Adrenal gland (tissue), 9 donors: ENCODE measurements at regions not wholly inside any gene's neighbourhood (a gene's known extent, or its start where the extent isn't known, plus 50 kb on each side); places are given as distances from the start of the nearest gene placed in this dataset.

Experiments used
- DNase-seq, 7 donors: peaks; one replicate each; pipeline ENCODE4 v3.0.0-alpha.2; 2019 to 2020
- H3K27ac ChIP-seq, 5 donors: fragments of 200-600 bp; sonication (generic) in 4 of 5; 1 replicate in 3 of 5; 2 replicates in 2 of 5; pipeline versions ENCODE4 v1.5.1 to v1.8.0; 2016 to 2020; ENCODE audit warnings: mild to moderate bottlenecking in 1 of 5
- H3K27me3 ChIP-seq: fragments of 200-600 bp; 2 replicates; pipeline ENCODE4 v1.8.0; 2021
- H3K36me3 ChIP-seq, 2 donors: fragments of 200-600 bp; replicated peaks in 1 of 2; 1 replicate in 1 of 2; 2 replicates in 1 of 2; pipeline versions ENCODE4 v1.5.1 to v1.8.0; 2018 to 2022
- H3K4me1 ChIP-seq, 2 donors: fragments of 200-600 bp; replicated peaks in 1 of 2; 1 replicate in 1 of 2; 2 replicates in 1 of 2; pipeline versions ENCODE4 v1.5.1 to v1.8.0; 2018 to 2021
- H3K4me3 ChIP-seq, 4 donors: fragments of 200-600 bp; sonication (generic) in 3 of 4; one replicate each; pipeline ENCODE4 v1.5.1; 2016 to 2018
- H3K9me3 ChIP-seq, 3 donors: fragments of 200-600 bp; sonication (generic) in 1 of 3; replicated peaks in 1 of 3; 1 replicate in 2 of 3; 2 replicates in 1 of 3; pipeline versions ENCODE4 v1.5.1 to v1.8.0; 2016 to 2021
- POLR2A ChIP-seq, 2 donors: fragments of 450-650 bp; IDR thresholded peaks; one replicate each; pipeline ENCODE4 v1.6.1; 2017; ENCODE audit warnings: antibody characterized with exemption in 2 of 2, mild to moderate bottlenecking in 2 of 2, moderate library complexity in 1 of 2
- WGBS, 4 donors: extraction: QIAGEN DNeasy Blood & Tissue Kit in 2 of 4; methylation state at CpG; one replicate each; pipeline versions ENCODE4 v1.1.5 to v1.1.7; 2013 to 2017; 5-methylcytosine and 5-hydroxymethylcytosine counted together
- intact Hi-C, 2 donors: fragments of 100-400 bp; cut with DNase I; formaldehyde crosslinking; loops; one replicate each; pipeline versions ENCODE4 v1.14.1 to v1.15.0; 2022 to 2023
- TF ChIP-seq, protein P1 (sequence below), 6 experiments: fragments of 450-650 bp in 4 of 6; fragments of 200-600 bp in 2 of 6; sonication (generic) in 1 of 6; IDR thresholded peaks; 1 replicate in 5 of 6; 2 replicates in 1 of 6; pipeline versions ENCODE4 v1.5.1 to v1.8.0; 2016 to 2021; ENCODE audit warnings: antibody characterized with exemption in 6 of 6, mild to moderate bottlenecking in 2 of 6, moderate library complexity in 1 of 6
- donor health status: healthy with polysubstance abuse.
- donor health status: Bipolar disorder and iron deficiency.
- donor health status: DM: yes; HTN: yes; CAD: no.
- donor health status: DM: no; HTN: no; CAD: no.
- donor health status: DM: no; HTN: no; CAD: no.

DNA sequence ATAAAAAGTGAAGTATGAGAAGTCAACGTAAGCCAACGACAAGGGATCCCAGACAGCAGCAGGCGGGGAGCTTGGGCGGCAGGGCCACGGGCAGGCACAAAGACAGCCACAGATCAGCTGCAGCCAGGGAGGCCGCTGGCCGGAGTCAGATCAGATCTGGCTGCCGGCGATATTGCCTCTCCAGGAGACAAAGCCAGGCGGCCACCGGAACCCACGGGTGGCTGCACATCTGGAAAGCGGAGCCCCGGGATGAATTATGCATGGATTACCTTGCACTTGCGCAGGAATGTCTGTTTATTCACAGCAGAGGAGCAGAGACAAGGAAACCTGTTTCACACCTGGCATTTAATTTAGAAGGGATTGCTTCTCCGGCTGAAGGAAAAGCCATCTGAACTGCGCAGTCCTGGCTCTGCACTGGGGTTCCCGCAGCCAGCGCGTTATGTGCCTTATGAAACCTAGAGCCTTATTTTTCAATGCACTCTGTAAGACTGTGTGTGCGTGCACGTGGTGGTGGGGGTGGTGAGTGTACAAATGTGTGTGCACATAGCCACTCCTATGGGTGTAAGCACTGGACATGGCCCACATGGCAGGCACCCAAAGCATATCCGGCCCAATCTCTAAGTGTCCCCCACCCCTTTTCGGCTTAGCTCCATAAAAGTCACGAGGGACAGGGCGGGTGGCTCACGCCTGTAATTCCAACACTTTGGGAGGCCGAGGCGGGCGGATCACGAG is 427.8 kb upstream of the MCTP2 start:
- 82 to 87% (median 84%) methylated on average over 19 to 31 of the region's 31 CpGs for WGBS, 4 donors
- DNase-seq = no peak
- intact Hi-C loops = no loop called here
- Histone ChIP-seq H3K4me1 (no peaks in the 10 kb centered on the region), H3K27ac (no peak overlapping the region), H3K27me3 (no peaks in the 10 kb centered on the region), H3K9me3 (no peaks in the 10 kb centered on the region), H3K36me3 (no peaks in the 10 kb centered on the region), H3K4me3 (no peak overlapping the region)
- TF ChIP-seq, protein P1, sequence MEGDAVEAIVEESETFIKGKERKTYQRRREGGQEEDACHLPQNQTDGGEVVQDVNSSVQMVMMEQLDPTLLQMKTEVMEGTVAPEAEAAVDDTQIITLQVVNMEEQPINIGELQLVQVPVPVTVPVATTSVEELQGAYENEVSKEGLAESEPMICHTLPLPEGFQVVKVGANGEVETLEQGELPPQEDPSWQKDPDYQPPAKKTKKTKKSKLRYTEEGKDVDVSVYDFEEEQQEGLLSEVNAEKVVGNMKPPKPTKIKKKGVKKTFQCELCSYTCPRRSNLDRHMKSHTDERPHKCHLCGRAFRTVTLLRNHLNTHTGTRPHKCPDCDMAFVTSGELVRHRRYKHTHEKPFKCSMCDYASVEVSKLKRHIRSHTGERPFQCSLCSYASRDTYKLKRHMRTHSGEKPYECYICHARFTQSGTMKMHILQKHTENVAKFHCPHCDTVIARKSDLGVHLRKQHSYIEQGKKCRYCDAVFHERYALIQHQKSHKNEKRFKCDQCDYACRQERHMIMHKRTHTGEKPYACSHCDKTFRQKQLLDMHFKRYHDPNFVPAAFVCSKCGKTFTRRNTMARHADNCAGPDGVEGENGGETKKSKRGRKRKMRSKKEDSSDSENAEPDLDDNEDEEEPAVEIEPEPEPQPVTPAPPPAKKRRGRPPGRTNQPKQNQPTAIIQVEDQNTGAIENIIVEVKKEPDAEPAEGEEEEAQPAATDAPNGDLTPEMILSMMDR (IDR thresholded peaks at IDR 0.05) = no peak
- no peak for TF ChIP-seq POLR2A (IDR thresholded peaks at IDR 0.05)

DNA sequence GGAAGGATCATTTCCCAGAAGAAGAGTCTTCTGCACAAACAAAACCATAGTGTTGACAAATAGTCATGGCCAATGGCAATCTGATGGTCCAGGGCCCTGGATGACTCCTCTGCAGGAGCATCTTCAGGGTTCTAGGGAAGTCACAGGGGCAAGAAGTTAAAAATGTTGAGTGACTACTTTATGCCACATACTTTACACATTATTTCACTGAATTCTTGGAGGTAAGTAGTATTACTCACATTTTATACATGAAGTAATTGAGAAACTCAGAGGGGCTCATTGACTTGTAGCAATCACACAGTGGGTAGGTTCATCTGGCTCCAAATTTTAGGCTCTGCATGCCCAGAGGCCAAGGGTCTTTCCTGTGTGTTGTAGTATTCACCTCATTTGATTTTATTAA is 430.2 kb upstream of the MCTP2 start:
- no peaks in the 10 kb centered on the region for H3K4me1 ChIP-seq
- no peaks in the 10 kb centered on the region for H3K36me3 ChIP-seq
- no peaks in the 10 kb centered on the region for H3K27me3 ChIP-seq
- TF ChIP-seq, protein P1 (IDR thresholded peaks at IDR 0.05) = no peak
- TF ChIP-seq POLR2A (IDR thresholded peaks at IDR 0.05) = no peak
- DNase-seq = no peak
- no peak overlapping the region for H3K4me3 ChIP-seq
- no peaks in the 10 kb centered on the region for H3K9me3 ChIP-seq
- intact Hi-C loops = no loop called here
- H3K27ac ChIP-seq = no peak overlapping the region

DNA sequence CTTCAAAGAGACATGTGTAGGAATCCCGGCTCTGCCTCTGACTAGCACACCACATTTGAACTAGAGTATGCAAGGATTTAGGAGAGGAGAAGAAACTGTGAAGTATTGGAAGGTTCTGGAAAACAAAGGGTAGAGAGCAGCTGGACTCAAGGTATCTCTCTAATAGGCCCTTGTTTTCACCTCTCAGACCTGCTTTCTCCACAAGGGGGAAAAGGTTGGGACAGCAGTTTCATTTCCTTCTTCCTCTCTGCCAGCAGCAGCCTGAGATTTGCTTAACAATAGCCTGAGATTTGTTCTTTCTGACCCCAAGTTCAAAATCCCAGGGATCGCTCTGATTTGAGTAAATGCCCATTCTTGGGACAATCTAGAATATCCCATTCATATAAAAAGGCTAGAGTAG is 430.6 kb upstream of the MCTP2 start:
- no peaks in the 10 kb centered on the region for H3K27me3 ChIP-seq
- TF ChIP-seq, protein P1 (IDR thresholded peaks at IDR 0.05) = no peak
- no peak for TF ChIP-seq POLR2A (IDR thresholded peaks at IDR 0.05)
- no peaks in the 10 kb centered on the region for H3K4me1 ChIP-seq
- no peak overlapping the region for H3K4me3 ChIP-seq
- 79 to 89% (median 84%) methylated on average over 2 of the region's 2 CpGs for WGBS, 4 donors
- no peaks in the 10 kb centered on the region for H3K9me3 ChIP-seq
- no peaks in the 10 kb centered on the region for H3K36me3 ChIP-seq
- H3K27ac ChIP-seq = no peak overlapping the region
- no peak for DNase-seq
- intact Hi-C loops = no loop called here

DNA sequence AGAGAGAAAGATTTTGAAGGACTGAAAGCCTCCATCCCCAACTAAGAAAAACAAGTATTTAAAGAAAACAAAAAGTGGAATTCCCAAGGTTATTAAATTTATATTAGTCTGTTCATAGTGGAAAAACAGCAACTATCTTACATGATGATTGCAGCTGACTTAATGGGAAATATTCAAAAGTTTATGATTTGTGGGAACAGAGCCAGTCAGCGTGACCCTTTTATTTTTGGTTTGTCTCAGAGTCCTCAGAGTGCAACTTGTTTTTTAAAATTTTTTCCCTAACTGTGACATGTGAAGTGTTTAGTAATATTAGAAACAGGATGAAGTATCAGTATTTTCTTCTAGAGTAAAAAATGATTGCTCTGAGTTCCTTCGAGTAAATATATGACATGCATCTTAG is 441.9 kb upstream of the MCTP2 start:
- TF ChIP-seq POLR2A (IDR thresholded peaks at IDR 0.05) = no peak
- TF ChIP-seq, protein P1 (IDR thresholded peaks at IDR 0.05) = no peak
- no peak overlapping the region for H3K4me3 ChIP-seq
- WGBS, 4 donors = 67 to 83% (median 76%) methylated on average over 2 of the region's 2 CpGs
- DNase-seq = no peak
- H3K9me3 ChIP-seq = no peaks in the 10 kb centered on the region
- H3K4me1 ChIP-seq = no peaks in the 10 kb centered on the region
- H3K27me3 ChIP-seq = no peaks in the 10 kb centered on the region
- no peaks in the 10 kb centered on the region for H3K36me3 ChIP-seq
- H3K27ac ChIP-seq = no peak overlapping the region
- intact Hi-C loops = no loop called here
